Activated CD4-positive, alpha-beta T cell treated with anti-CD3 and anti-CD28 coated beads for 4 hours (primary cell): ENCODE measurements at regions not wholly inside any gene's neighbourhood (a gene's known extent, or its start where the extent isn't known, plus 50 kb on each side); places are given as distances from the start of the nearest gene placed in this dataset.

Experiments used
- DNase-seq, 2 donors: peaks; one replicate each; pipeline ENCODE4 v3.0.0-alpha.2; 2020

GRCh38 chr6:148265054-148265453 is 77.6 kb upstream of the SASH1 start:
- no peak for DNase-seq

- no peak for DNase-seq
Measured at GRCh38 chr6:148269386-148269785, 73.3 kb upstream of the SASH1 start.

DNA sequence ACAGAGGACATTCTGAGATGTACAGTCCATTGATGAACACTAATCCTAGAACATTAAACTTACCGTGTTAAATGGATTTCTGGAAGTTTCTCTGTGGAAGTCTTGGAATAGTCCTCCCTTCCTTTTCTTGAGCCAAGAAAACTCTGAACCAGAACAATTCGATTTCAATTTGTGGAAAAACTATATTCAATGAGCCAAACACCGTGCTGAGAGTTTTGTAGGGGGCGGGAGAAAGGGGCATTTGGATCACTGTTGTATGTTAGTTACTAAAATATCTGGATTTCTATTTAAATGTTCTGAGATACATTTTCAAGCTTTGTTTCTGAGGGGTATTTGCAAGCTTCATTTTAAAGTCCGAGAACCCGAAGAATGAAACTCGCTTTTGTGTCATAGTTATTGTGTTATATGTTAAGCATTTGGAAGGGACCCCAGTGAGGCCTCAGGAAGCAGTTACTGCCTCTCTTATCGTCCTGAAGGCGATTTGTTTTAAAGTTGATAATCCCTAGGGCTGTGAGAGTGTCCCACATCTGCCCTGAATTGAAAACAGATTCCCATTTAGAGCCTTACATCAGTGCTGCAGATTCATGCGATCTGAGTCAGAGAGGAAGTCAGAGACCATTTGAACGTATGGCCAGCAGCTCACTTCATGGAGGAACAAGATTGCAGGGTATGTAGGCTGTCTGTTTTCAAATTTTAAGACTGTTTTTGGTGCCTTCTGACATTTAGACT is 70.8 kb upstream of the SASH1 start:
- DNase-seq, result no peak

GRCh38 chr6:148272597-148272996 is 70.0 kb upstream of the SASH1 start:
- no peak for DNase-seq

DNA sequence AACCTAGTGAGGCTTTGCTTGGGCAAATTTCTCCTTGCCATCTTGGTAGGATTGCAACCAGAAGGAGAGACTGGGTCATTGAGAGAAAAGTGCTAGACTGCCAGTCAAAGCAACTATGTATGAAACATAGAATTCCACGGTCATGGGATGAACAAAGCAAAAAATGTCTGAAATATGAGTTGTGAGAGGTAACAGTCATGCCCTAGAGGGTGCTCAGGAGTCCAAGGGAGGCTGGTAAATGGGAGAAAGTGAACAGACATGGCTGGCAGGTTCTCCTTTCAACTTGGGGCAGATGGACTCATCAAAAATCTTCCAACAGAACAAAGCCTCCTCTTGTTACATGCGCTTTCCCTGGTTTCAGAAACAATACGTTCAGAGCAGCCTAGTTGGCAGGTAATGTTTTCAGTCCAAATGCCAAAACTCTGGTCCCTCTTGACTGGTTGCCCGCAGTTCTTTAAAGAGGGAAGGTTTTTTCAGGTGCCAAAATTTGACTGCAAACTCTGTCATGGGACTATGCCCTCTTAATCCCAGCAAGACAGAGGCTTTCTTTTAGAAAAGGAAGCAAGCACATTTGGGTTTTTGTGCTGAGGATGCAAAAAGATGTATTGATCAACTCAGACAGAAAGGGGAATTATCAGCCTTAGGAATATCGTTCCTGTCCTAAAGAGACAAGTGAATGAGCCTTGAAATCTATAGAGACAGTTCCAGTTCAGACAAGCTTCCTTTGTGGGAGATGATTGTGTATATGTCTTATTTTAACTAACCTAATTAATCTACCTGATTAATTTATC is 68.5 kb upstream of the SASH1 start:
- DNase-seq, result no peak

GRCh38 chr6:148274809-148275208 is 67.8 kb upstream of the SASH1 start:
- no peak for DNase-seq

- DNase-seq, result no peak
Measured at GRCh38 chr6:148285205-148285604, 57.4 kb upstream of the SASH1 start.

DNA sequence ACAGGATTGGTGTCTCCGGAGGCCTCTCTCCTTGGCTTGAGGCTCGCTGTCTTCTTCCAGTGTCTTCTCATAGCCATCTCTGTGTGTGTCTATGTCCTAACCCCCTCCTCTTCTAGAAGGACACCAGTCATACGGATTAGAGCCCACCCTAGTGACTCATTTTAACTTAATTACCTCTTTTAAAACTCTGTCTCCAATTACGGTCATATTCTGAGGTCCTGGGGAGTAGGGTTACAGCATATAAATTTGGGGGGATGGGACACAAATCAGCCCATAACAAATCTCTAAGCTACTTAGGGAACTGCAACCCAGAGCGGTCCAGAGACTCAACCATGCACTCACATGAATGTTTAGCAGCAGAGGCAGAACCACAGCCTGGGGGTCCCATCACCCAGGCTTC is 56.1 kb upstream of the SASH1 start:
- DNase-seq, result no peak

DNA sequence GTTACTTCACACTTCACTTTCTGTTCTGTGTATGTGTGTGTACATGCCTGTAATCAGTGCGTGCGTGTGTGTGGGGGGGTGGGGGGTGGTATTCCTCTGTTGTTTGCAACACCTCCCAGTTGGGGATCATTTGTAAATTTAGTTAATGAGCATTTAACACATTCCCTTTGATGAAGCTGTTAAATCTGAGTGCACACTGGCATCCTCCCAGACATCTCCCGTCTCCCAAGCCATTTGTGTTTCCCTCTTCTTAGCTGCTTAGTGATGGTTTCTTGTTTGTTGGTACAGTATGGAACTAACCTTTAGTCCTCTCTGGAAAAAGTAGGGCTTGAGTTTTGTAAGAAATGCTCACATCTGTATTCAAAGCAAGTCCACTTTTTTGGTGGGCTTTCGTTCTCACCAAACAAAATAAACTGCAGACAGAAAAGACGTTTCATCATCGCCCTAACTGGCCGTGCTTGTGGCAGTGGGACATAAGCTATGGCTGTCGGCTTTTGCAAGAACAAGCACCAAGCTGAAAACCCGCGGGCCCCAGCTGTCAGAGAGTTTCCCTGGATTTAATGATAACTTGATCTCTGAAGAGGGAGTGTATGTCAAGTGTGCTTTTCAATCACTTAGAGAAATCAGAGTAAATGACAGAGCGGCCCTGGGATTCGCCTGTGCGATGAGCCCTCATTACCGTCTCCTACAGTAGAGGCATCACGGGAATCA is 54.9 kb upstream of the SASH1 start:
- no peak for DNase-seq

DNA sequence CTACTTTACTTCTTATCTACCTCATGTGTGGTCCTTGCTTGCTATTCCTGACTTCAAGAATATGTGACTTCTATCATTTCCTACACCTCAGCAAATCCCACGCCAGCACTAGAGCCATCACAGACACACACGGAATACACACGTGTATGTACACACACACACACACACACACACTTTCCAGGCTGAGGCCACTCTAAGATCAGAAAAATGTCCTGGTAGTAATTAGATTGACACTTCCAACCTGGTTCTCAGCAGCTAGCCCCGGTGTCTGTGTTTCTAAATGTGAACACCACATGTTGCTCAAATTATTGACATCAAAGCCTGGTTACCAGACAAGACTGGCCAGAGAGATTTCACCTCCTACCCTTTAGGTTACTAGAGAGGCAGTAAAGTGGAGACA is 54.1 kb upstream of the SASH1 start:
- no peak for DNase-seq

GRCh38 chr6:148289153-148289552 is 53.5 kb upstream of the SASH1 start:
- DNase-seq, result no peak

DNA sequence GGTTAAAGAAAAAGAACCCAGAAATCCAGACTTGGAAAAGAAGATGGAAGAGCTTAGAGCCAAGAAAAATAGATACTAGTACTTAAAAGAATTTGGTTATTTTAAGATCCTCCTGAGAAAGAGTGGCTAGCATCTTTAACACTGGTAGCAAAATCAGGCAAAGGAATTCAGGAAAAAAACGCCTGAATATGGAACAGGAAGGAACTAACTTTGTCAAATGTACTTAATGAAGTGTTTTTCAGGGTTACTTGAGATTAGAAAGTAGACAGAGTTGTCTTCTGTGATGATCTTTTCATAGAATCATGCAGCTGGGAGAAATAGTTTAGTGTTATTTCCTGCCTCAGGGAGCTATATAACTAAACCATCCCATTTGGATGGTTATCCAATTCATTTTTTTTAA is 50.8 kb upstream of the SASH1 start:
- DNase-seq, result no peak
